ENCODE measurements at regions not wholly inside any gene's neighbourhood (a gene's known extent, or its start where the extent isn't known, plus 50 kb on each side); places are given as distances from the start of the nearest gene placed in this dataset.
"Not testable (repeated sequence)": the region's sequence is repeated elsewhere in the genome, so short reads cannot be mapped to it uniquely, and the experiment has no call there.

GRCh38 chr2:194465641-194466040 lies 1191.4 kb upstream of the SLC39A10 start:
- no peak for DNase-seq

GRCh38 chr2:194464964-194465638 lies 1191.9 kb upstream of the SLC39A10 start:
- no peak for DNase-seq

- not testable (repeated sequence) for DNase-seq
Observed at GRCh38 chr2:194462883-194463282, 1194.1 kb upstream of the SLC39A10 start.

GRCh38 chr2:194455358-194455757 lies 1201.7 kb upstream of the SLC39A10 start:
- DNase-seq, result no peak

- no peak for DNase-seq
Observed at GRCh38 chr2:194452504-194452903, 1204.5 kb upstream of the SLC39A10 start.

GRCh38 chr2:194445226-194445625 lies 1211.8 kb upstream of the SLC39A10 start:
- no peak for DNase-seq

- no peak for DNase-seq
Observed at GRCh38 chr2:194443926-194444325, 1213.1 kb upstream of the SLC39A10 start.

- no peak for DNase-seq
Observed at GRCh38 chr2:194424683-194425209, 1232.3 kb upstream of the SLC39A10 start.

- no peak for DNase-seq
Observed at GRCh38 chr2:194411221-194411620, 1245.8 kb upstream of the SLC39A10 start.

- DNase-seq, result no peak
Observed at GRCh38 chr2:194395818-194396217, 1261.2 kb upstream of the SLC39A10 start.

- DNase-seq, result no peak
Observed at GRCh38 chr2:194385376-194385775, 1271.7 kb upstream of the SLC39A10 start.

- DNase-seq, result no peak
Observed at GRCh38 chr2:194383401-194383800, 1273.6 kb upstream of the SLC39A10 start.

GRCh38 chr2:194382221-194382620 lies 1274.8 kb upstream of the SLC39A10 start:
- DNase-seq, result no peak

GRCh38 chr2:194380011-194380410 lies 1277.0 kb upstream of the SLC39A10 start:
- DNase-seq, result no peak

- DNase-seq, result not testable (repeated sequence)
Observed at GRCh38 chr2:194367390-194367789, 1289.6 kb upstream of the SLC39A10 start.

- DNase-seq, result no peak
Observed at GRCh38 chr2:194363878-194364277, 1293.1 kb upstream of the SLC39A10 start.

- no peak for DNase-seq
Observed at GRCh38 chr2:194363295-194363694, 1293.7 kb upstream of the SLC39A10 start.

GRCh38 chr2:194352505-194352904 lies 1304.5 kb upstream of the SLC39A10 start:
- DNase-seq, result no peak

- DNase-seq, result no peak
Observed at GRCh38 chr2:194346193-194346592, 1310.8 kb upstream of the SLC39A10 start.

GRCh38 chr2:194345347-194345746 lies 1311.7 kb upstream of the SLC39A10 start:
- no peak for DNase-seq

- DNase-seq, result no peak
Observed at GRCh38 chr2:194343167-194343566, 1313.9 kb upstream of the SLC39A10 start.

GRCh38 chr2:194332799-194333490 lies 1324.1 kb upstream of the SLC39A10 start:
- no peak for DNase-seq

- DNase-seq, result no peak
Observed at GRCh38 chr2:194328456-194328855, 1328.6 kb upstream of the SLC39A10 start.

- DNase-seq, result no peak
Observed at GRCh38 chr2:194327196-194327888, 1329.7 kb upstream of the SLC39A10 start.
